MCF 10A (cell line): ENCODE measurements at regions not wholly inside any gene's neighbourhood (a gene's known extent, or its start where the extent isn't known, plus 50 kb on each side); places are given as distances from the start of the nearest gene placed in this dataset.

Experiments used
- BruUV-seq: library from RNA; stranded (reverse); fragments of 400-500 nt; replicated peaks from 2 replicates; lab custom pipeline; 2021; lab: Mats Ljungman, UMichigan
- CTCF ChIA-PET: fragments of 300-600 bp; sonication (Branson Sonifier 250); formaldehyde crosslinking; extraction: SDS; loops from one replicate; lab custom pipeline; 2021; ENCODE audit warnings: antibody characterized with exemption, inconsistent platforms; lab: Yijun Ruan, JAX
- POLR2A ChIA-PET: fragments of 300-600, 350-650 bp; sonication (Branson Sonifier 250); formaldehyde crosslinking; extraction: SDS; loops from one replicate; lab custom pipeline; 2020; ENCODE audit warnings: antibody characterized with exemption, inconsistent platforms; lab: Yijun Ruan, JAX
- DNase-seq: peaks from one replicate; pipeline ENCODE4 v3.0.0-alpha.2; 2018; ENCODE audit not compliant: unreplicated experiment
- H3K27ac Mint-ChIP-seq: one replicate; pipeline ENCODE4 v1.8.0; 2022; ENCODE audit warnings: mild to moderate bottlenecking, low read depth, mixed read lengths; ENCODE audit not compliant: unreplicated experiment
- H3K27me3 Mint-ChIP-seq: one replicate; pipeline ENCODE4 v1.8.0; 2022; ENCODE audit warnings: mixed read lengths; ENCODE audit not compliant: insufficient read depth, unreplicated experiment
- H3K36me3 Mint-ChIP-seq: one replicate; pipeline ENCODE4 v1.8.0; 2022; ENCODE audit warnings: mild to moderate bottlenecking, moderate library complexity, mixed read lengths; ENCODE audit not compliant: insufficient read depth, unreplicated experiment
- H3K4me1 Mint-ChIP-seq: one replicate; pipeline ENCODE4 v1.8.0; 2022; ENCODE audit warnings: mixed read lengths; ENCODE audit not compliant: insufficient read depth, unreplicated experiment
- H3K4me3 Mint-ChIP-seq: one replicate; pipeline ENCODE4 v1.8.0; 2022; ENCODE audit warnings: mild to moderate bottlenecking, moderate library complexity, mixed read lengths; ENCODE audit not compliant: unreplicated experiment
- H3K9me3 Mint-ChIP-seq: one replicate; pipeline ENCODE4 v1.8.0; 2022; ENCODE audit warnings: mixed read lengths; ENCODE audit not compliant: unreplicated experiment
- CTCF ChIP-seq: fragments of 200-600 bp; IDR thresholded peaks from one replicate; pipeline ENCODE4 v1.8.0; 2022; ENCODE audit warnings: antibody characterized with exemption, mild to moderate bottlenecking; ENCODE audit not compliant: unreplicated experiment
- intact Hi-C: fragments of 100-400 bp; cut with micrococcal nuclease; formaldehyde crosslinking; loops from 2 replicates; pipeline ENCODE4 v1.14.1; 2022

GRCh38 chr5:101788797-101789196 lies 507.3 kb downstream of the SLCO4C1 start:
- CTCF ChIA-PET = no interaction called here

GRCh38 chr5:101785090-101785489 lies 511.0 kb downstream of the SLCO4C1 start:
- no peak for DNase-seq
- TF ChIP-seq CTCF = no peak
- intact Hi-C loops = no loop called here
- ChIA-PET CTCF (no interaction called here), POLR2A (no interaction called here)
- Mint-ChIP-seq H3K4me1 (no peaks in the 10 kb centered on the region), H3K9me3 (no peaks in the 10 kb centered on the region), H3K27me3 (no peaks in the 10 kb centered on the region), H3K4me3 (no peak overlapping the region), H3K27ac (no peak overlapping the region), H3K36me3 (no peaks in the 10 kb centered on the region)
- no TSS peak for BruUV-seq

More at GRCh38 chr5:101788797-101789196, 507.3 kb downstream of the SLCO4C1 start:
- Mint-ChIP-seq H3K4me3 (no peak overlapping the region), H3K9me3 (no peaks in the 10 kb centered on the region), H3K27ac (no peak overlapping the region), H3K27me3 (no peaks in the 10 kb centered on the region), H3K36me3 (no peaks in the 10 kb centered on the region), H3K4me1 (no peaks in the 10 kb centered on the region)
- no TSS peak for BruUV-seq
- POLR2A ChIA-PET = no interaction called here
- TF ChIP-seq CTCF = no peak
- intact Hi-C loops = no loop called here
- no peak for DNase-seq

GRCh38 chr5:101783241-101784013 lies 512.7 kb downstream of the SLCO4C1 start:
- Mint-ChIP-seq H3K4me3 (no peak overlapping the region), H3K4me1 (no peaks in the 10 kb centered on the region), H3K27ac (no peak overlapping the region), H3K9me3 (no peaks in the 10 kb centered on the region), H3K27me3 (no peaks in the 10 kb centered on the region), H3K36me3 (no peaks in the 10 kb centered on the region)
- TF ChIP-seq CTCF = no peak
- POLR2A ChIA-PET = no interaction called here
- no TSS peak for BruUV-seq
- CTCF ChIA-PET = interaction anchor here (0.6 kb wide), 1 partner anchor 15 kb away, joined by 3 read pairs; no protein-coding TSS in a partner anchor
- DNase-seq = no peak
- intact Hi-C loops = no loop called here

GRCh38 chr5:101782352-101783103 lies 513.6 kb downstream of the SLCO4C1 start:
- H3K4me1 Mint-ChIP-seq = no peaks in the 10 kb centered on the region
- DNase-seq = no peak
- intact Hi-C loops = no loop called here
- CTCF ChIA-PET = interaction anchor here (0.6 kb wide), 1 partner anchor 178 kb away, joined by 3 read pairs; no protein-coding TSS in a partner anchor
- H3K27ac Mint-ChIP-seq = no peak overlapping the region
- H3K27me3 Mint-ChIP-seq = no peaks in the 10 kb centered on the region
- no peak for TF ChIP-seq CTCF
- no peaks in the 10 kb centered on the region for H3K36me3 Mint-ChIP-seq
- no TSS peak for BruUV-seq
- H3K9me3 Mint-ChIP-seq = no peaks in the 10 kb centered on the region
- no peak overlapping the region for H3K4me3 Mint-ChIP-seq
- POLR2A ChIA-PET = no interaction called here
